NT2/D1 (cell line): ENCODE measurements at regions not wholly inside any gene's neighbourhood (a gene's known extent, or its start where the extent isn't known, plus 50 kb on each side); places are given as distances from the start of the nearest gene placed in this dataset.

Source experiments
- DNase-seq: peaks from one replicate; pipeline ENCODE4 v3.0.0-alpha.2; 2011; ENCODE audit warnings: low read depth, low spot score
- H3K27me3 ChIP-seq: 2 replicates; pipeline ENCODE4 v1.6.0; 2011; ENCODE audit warnings: mild to moderate bottlenecking; ENCODE audit not compliant: insufficient read length, insufficient read depth
- H3K36me3 ChIP-seq: 2 replicates; pipeline ENCODE4 v1.6.1; 2011; ENCODE audit warnings: mild to moderate bottlenecking, low read length, mixed read lengths; ENCODE audit not compliant: insufficient read depth, insufficient read length
- H3K4me1 ChIP-seq: 2 replicates; pipeline ENCODE4 v1.5.1; 2011; ENCODE audit not compliant: insufficient read depth, insufficient read length
- H3K4me3 ChIP-seq: 2 replicates; pipeline ENCODE4 v1.5.1; 2011; ENCODE audit warnings: low read depth; ENCODE audit not compliant: insufficient read length
- H3K9ac ChIP-seq: 2 replicates; pipeline ENCODE4 v1.6.0; 2011; ENCODE audit warnings: low read depth; ENCODE audit not compliant: insufficient read length
- H3K9me3 ChIP-seq: 2 replicates; pipeline ENCODE4 v1.5.1; 2011; ENCODE audit warnings: mild to moderate bottlenecking, low read length; ENCODE audit not compliant: insufficient read depth
- SUZ12 ChIP-seq: IDR thresholded peaks from 2 replicates; pipeline ENCODE4 v1.6.1; 2011; ENCODE audit not compliant: insufficient read length, insufficient read depth; ENCODE audit errors: extremely low read depth
- YY1 ChIP-seq: IDR thresholded peaks from 2 replicates; pipeline ENCODE4 v1.6.1; 2011; ENCODE audit not compliant: insufficient read length, insufficient read depth
- ZNF274 ChIP-seq: IDR thresholded peaks from 2 replicates; pipeline ENCODE4 v1.6.1; 2011; ENCODE audit warnings: mild to moderate bottlenecking, low read depth, low read length

DNA sequence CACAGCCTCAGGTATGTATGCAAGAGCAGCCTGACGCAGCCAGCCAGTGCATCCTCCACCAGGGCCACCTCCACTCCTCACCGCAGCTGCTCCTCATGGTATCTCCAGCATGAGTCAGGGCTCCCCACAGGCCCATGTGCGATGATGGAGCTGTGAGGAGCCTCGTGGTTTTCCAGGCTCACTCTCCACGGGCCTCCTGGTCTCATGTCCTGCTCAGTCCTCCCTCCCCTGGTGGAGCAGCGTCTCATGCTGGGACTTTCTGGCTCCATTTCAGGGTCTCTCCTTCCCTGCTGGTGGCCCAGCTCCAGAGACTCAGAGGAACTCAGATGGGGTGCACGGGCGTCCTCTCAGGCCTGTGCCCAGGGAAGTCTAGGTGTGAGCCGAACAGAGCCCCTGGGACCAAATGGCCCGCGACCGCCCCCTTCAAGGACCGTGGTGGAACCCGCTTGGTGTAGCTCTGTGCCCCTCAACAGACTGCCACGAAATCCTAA lies 70.4 kb downstream of the METRNL start:
- no peak overlapping the region for H3K9ac ChIP-seq
- H3K4me3 ChIP-seq, result no peak overlapping the region
- H3K36me3 ChIP-seq, result no peaks in the 10 kb centered on the region
- H3K9me3 ChIP-seq, result no peaks in the 10 kb centered on the region
- DNase-seq, result no peak
- no peak for TF ChIP-seq ZNF274
- no peak for TF ChIP-seq SUZ12
- no peak for TF ChIP-seq YY1
- no peaks in the 10 kb centered on the region for H3K27me3 ChIP-seq
- H3K4me1 ChIP-seq, result peaks cover 14% of the 10 kb centered on the region

DNA sequence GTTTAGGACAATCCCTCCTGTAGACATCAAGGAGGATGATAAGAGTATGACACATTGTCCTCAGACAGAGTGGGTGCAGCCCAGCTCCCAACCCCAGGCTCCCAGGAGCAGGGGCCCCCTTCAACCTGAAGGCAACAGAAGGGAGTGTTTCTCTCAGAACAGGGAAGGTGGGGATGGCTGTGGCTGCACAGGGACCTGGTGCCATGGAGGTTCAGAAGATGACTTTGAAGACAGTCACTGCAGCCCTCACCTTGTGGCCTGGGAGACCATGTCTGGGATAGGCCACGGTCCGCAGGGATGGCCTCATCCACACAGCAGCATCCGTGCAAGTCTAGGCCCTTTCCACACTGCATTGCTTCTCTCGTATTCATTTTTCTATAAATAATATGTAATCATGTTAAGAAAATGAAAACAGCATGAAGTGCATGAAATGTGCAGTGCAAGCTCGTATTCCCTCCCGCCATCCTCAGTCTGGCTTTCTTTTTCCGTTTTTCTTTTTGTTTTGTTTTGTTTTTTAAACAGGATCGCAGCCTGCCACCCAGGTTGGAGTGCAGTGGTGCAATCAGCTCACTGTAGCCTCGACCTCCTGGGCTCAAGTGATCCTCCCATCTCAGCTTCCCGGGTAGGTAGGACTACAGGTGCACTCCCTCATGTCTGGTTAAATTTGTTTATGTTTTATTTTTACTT lies 71.1 kb downstream of the METRNL start:
- Histone ChIP-seq H3K4me3 (no peak overlapping the region), H3K27me3 (no peaks in the 10 kb centered on the region), H3K9me3 (no peaks in the 10 kb centered on the region), H3K36me3 (no peaks in the 10 kb centered on the region), H3K9ac (no peak overlapping the region), H3K4me1 (peaks cover 14% of the 10 kb centered on the region)
- no peak for TF ChIP-seq YY1
- TF ChIP-seq ZNF274, result no peak
- TF ChIP-seq SUZ12, result no peak
- DNase-seq, result no peak

DNA sequence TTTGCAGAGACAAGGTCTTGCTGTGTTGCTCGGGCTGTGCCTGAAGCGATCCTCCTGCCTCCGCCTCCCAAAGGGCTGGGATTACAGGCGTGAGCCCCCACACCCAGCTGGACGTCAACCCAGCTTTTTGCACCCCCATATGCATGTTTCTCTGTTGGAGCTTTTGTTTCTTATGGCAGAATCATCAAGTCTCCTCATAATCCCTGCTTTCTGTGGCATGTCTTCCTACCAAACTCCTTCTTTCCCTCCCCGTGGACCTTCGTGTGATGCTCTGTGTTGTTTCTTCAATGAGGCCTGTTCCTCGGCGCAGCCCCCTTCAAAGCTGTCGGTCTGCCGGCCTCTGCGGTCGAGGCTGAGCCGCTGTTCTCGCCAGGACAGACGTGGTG lies 71.6 kb downstream of the METRNL start:
- TF ChIP-seq YY1, result no peak
- TF ChIP-seq SUZ12, result no peak
- no peak for TF ChIP-seq ZNF274
- no peak overlapping the region for H3K4me3 ChIP-seq
- peaks cover 14% of the 10 kb centered on the region for H3K4me1 ChIP-seq
- H3K9ac ChIP-seq, result no peak overlapping the region
- no peaks in the 10 kb centered on the region for H3K36me3 ChIP-seq
- no peak for DNase-seq
- no peaks in the 10 kb centered on the region for H3K27me3 ChIP-seq
- H3K9me3 ChIP-seq, result no peaks in the 10 kb centered on the region

DNA sequence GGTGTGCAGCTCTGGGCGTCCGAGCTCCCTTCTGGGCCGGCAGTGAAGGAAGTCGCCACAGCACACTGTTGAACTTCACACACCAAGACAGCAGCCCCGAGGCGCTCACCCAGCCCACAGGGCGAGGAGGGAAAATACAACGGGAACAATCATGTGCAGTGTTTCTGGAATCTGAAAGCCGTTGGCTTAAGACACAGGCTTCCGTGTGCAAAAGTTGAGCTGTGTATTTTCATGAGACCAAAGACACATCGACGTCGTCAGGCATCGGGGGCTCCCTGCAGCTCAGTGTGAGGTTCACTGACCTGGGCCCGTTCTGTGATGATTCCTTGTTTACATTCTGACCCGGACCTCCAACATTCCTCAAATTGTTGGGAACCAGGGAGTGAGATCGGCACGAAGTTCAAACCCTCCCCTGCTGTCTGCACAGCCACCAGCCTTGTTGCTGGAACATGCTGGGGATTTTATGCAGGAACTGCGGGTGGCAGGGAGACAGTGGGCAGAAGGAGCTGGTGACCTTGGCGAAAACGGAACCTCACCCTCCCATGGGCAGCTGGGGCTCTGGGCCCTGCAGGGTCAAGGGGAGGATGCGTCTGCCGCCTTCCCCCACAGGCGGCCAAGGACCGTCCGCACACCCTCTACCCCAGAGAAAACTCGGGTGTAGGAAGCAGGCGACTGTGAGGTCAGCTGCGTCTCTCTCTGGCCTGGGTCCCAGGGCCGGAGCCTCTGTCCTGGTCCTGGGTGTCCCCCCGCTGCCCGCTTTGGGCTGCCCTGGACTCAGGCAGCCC lies 72.2 kb downstream of the METRNL start:
- no peaks in the 10 kb centered on the region for H3K36me3 ChIP-seq
- no peaks in the 10 kb centered on the region for H3K9me3 ChIP-seq
- TF ChIP-seq ZNF274 (no peak), SUZ12 (no peak), YY1 (no peak)
- H3K4me1 ChIP-seq, result peaks cover 14% of the 10 kb centered on the region
- H3K27me3 ChIP-seq, result no peaks in the 10 kb centered on the region
- no peak overlapping the region for H3K9ac ChIP-seq
- no peak overlapping the region for H3K4me3 ChIP-seq
- peak; percentile 27 for DNase-seq

DNA sequence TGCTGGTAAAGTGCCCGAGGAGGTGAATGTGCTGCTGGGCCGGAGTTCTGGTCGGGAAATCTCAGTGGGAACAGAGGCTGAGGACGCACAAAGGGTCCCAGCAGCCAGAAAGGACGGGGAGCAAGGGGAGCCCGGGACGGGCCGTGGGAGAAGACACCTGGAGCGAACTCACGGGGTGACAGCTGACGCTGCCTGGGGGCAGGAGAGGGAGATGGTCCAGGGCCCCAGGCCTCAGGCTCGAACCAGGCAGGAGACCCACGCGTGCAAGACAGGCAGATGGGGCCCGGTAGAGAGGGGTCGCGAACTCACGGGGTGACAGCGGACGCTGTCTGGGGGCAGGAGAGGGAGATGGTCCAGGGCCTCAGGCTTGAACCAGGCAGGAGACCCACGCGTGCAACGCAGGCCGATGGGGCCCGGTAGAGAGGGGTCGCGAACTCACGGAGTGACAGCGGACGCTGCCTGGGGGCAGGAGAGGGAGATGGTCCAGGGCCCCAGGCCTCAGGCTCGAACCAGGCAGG lies 72.9 kb downstream of the METRNL start:
- no peak for TF ChIP-seq YY1
- no peak for TF ChIP-seq ZNF274
- no peak for TF ChIP-seq SUZ12
- no peak overlapping the region for H3K4me3 ChIP-seq
- H3K36me3 ChIP-seq, result no peaks in the 10 kb centered on the region
- H3K9me3 ChIP-seq, result no peaks in the 10 kb centered on the region
- no peaks in the 10 kb centered on the region for H3K27me3 ChIP-seq
- peaks cover 14% of the 10 kb centered on the region for H3K4me1 ChIP-seq
- H3K9ac ChIP-seq, result no peak overlapping the region
- no peak for DNase-seq

DNA sequence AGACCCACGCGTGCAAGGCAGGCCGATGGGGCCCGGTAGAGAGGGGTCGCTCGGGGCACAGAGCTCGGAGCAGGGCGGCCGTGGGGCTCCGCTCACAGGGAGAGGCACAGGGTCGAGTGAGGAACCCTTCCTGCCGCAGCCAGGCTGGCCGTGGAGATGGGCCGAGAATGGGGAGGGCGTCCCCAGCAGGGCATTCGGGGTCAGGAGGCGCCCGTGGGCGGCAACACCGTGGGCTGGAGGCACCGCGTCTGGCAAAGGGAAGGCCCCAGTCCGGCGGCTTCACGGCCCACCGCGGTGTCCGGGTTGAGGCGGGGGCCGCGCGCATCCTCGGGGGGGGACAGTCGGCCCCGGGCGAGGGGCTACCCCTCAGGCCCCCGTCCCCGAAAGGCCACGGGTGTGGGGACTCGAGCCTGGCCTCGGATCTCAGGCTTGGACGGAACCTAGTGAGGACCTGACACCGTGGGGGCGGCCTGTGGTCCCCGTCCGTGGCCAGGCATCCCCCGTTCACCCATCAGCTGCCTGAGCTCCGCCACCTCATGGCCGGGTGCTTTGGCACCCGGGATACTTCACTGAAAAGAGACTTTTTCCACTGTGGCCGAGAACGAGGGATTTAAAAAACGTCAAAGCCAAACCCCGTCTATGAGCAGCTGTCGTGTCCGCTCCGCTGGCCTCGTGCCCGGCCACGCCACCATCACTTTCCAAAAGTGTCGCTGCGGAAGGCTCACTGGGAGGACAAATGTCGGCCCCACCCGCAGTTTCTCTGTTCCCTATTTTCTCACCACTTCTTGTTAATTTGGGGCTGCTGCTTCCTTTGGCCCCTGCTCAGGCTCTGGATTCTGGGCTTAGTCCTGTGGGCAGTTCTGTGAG lies 73.6 kb downstream of the METRNL start:
- Histone ChIP-seq H3K9ac (no peak overlapping the region), H3K9me3 (no peaks in the 10 kb centered on the region), H3K4me1 (peaks cover 14% of the 10 kb centered on the region), H3K27me3 (no peaks in the 10 kb centered on the region), H3K4me3 (no peak overlapping the region), H3K36me3 (no peaks in the 10 kb centered on the region)
- TF ChIP-seq ZNF274 (no peak), SUZ12 (no peak), YY1 (no peak)
- DNase-seq, result no peak
